HG03457 (cell line): ENCODE measurements at regions not wholly inside any gene's neighbourhood (a gene's known extent, or its start where the extent isn't known, plus 50 kb on each side); places are given as distances from the start of the nearest gene placed in this dataset.
A peak's percentile ranks its signal among the peaks of the same experiment; 100 is the strongest.
"Not testable (repeated sequence)": the region's sequence is repeated elsewhere in the genome, so short reads cannot be mapped to it uniquely, and the experiment has no call there.

Experiments used
- ATAC-seq: cut with Tn5 transposase; IDR thresholded peaks from one replicate; pipeline ENCODE4 v1.9.1; 2021; ENCODE audit warnings: moderate number of reproducible peaks; ENCODE audit not compliant: unreplicated experiment

GRCh38 chr2:129347486-129348217 lies 631.8 kb upstream of the RAB6C start:
- peak; percentile 100 for ATAC-seq

- ATAC-seq = no peak
Observed at GRCh38 chr2:129354631-129355030, 624.8 kb upstream of the RAB6C start.

GRCh38 chr2:129361688-129362087 lies 617.8 kb upstream of the RAB6C start:
- ATAC-seq = no peak

GRCh38 chr2:129366263-129366662 lies 613.2 kb upstream of the RAB6C start:
- no peak for ATAC-seq

DNA sequence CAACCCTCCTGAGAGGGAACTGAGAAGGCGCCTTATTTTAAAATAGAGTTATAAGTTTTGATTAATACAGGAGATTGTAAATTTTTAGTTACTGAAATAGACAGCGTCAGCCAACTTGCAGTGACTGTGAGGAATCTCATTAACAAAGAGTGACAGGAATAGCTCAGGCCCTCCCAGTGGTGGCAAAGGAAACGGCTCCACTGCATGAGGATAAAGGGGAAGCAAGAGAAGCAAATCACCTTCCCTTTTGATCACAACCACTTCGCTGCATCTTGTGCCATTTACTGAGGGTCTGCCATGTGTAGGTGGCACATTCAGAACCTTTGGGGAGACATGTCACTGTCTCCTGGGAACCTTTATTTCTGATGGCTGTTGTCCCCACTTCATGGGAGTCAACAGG lies 612.4 kb upstream of the RAB6C start:
- ATAC-seq = no peak

GRCh38 chr2:129369437-129369836 lies 610.0 kb upstream of the RAB6C start:
- ATAC-seq = peak; percentile 63

GRCh38 chr2:129374452-129374851 lies 605.0 kb upstream of the RAB6C start:
- no peak for ATAC-seq

GRCh38 chr2:129375632-129376425 lies 603.6 kb upstream of the RAB6C start:
- no peak for ATAC-seq

- no peak for ATAC-seq
Observed at GRCh38 chr2:129376426-129377077, 602.9 kb upstream of the RAB6C start.

GRCh38 chr2:129377078-129377469 lies 602.4 kb upstream of the RAB6C start:
- ATAC-seq = no peak

DNA sequence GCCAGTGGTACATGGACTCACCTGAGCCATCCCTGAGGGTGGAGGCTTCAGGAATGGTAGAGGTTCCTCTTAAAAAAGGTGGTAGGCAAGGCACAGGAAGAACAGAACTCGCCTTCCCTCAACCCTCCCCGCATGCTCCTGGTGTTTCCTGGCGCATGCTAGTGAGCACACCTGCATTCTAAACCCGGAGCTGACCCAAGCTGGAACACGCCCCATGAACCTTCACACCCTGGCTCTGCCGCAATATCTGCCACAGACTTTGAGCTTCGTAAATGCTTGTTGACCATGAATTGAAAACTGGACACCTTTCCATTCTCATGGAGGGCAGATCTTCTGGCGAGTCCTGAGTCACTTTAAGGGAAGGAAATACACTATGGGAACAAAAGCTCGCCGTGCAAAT lies 601.3 kb upstream of the RAB6C start:
- no peak for ATAC-seq

DNA sequence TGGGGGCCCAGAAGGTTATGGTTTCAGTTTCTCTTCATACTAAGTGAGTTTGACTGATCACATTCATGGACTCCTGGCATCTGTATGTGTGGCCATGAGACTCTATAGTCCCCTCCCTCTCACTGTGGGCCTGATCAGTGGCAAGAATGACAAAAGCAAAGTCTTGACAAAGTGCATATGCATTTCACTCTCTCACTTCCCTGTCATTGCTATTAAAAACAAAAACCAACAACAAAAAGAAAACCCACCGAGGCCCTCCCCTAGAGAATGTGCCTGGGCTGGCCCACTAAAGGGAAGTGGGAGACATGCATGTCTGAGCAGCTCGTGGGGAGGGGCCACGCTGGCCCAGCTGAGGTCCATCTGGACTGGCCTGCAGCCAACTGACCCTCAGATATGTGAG lies 600.1 kb upstream of the RAB6C start:
- peak; percentile 48 for ATAC-seq

- ATAC-seq = no peak
Observed at GRCh38 chr2:129381789-129382188, 597.7 kb upstream of the RAB6C start.

DNA sequence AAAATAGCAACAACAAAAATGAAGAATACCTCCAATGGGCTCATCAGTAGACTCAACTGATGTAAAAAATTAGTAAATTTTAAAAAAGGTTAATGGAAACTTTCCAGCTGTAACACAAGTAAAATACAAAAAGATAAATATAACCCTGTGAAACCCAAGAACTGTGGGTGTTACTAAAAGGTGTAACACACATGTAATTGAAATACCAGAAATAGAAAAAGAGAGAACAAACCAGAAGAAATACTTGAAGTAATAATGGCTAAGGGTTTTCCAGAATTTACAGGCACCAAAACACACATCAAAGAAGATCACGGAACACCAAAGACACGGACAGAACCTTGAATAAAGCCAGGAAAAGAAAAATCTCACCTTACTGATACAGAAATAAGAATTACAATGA lies 590.6 kb upstream of the RAB6C start:
- no peak for ATAC-seq

- no peak for ATAC-seq
Observed at GRCh38 chr2:129393816-129394215, 585.6 kb upstream of the RAB6C start.

DNA sequence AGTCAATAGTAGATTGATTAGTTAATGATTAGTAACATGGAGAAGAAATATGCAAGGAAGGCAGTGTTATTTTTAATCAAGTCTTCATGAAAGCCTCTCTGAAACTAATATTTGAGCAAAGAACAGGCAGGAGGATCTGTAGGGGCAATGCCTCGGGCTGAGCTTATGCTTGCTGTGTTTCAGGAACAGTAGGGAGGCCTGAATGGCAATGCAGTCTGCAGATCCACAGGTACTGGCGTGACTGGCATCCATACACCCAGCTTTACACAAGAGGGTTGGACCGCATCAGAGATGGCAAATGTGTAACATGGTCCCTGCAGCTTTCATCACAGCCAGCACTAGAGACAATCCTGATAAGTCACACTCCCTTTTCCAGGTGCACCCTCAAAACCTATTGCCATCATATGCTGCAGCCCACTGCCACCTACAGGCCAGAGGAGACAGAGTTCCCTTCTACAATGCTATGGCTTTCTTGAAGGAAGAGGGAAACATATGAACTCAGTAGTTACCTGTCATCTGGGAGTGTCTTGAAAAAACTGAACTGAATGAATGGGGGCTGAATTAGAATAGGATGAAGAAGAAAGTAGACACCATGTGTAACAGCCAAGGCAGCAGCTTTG lies 582.4 kb upstream of the RAB6C start:
- no peak for ATAC-seq

- no peak for ATAC-seq
Observed at GRCh38 chr2:129400826-129401225, 578.6 kb upstream of the RAB6C start.

DNA sequence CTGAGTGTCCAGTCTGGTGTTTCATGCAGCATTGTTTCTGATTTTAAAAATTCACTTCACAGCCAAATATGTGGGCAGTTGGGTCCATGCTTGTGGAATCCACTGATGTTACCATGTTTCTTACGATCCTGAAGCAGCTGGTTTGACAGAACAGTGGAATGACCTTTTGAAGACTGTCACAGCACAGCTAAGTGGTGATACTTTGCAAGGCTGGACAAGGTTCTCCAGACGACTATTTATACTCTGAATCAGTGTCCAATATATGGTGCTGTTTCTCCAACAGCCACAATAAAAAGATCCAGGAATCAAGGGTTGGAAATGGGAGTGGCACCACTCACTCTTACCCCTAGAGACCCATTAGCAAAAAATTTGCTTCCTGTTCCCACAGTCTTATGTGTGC lies 577.4 kb upstream of the RAB6C start:
- no peak for ATAC-seq

DNA sequence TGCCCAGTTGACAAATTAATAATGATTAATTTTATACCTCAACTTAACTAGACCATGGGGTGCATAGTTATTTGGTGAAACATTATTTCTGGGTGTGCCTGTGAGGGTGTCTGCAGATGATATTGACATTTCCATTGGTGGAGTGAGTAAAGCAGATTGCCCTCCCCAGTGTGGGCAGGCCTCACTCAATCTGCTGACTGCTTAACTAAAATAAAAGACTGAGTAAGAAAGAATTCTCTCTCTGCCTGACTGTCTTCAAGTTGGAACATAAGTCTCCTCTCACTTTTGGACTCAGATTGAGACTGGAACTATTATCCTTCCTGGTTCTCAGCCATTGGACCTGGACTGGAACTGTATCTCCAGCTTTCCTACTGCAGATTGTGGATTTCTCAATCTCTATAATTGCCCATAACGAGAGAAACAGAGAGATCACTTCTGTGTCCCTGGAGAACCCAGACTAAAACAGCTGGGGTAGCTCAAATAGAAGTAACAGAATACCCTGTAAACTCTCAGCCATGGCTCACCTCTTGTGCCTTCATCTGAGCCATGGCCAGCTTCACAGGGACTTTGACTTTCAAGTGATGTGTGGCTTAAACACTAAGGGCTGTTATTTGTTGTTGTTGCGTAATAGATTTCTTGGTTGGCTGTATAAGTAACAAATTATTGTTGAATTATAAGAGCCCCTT lies 575.3 kb upstream of the RAB6C start:
- ATAC-seq = no peak

DNA sequence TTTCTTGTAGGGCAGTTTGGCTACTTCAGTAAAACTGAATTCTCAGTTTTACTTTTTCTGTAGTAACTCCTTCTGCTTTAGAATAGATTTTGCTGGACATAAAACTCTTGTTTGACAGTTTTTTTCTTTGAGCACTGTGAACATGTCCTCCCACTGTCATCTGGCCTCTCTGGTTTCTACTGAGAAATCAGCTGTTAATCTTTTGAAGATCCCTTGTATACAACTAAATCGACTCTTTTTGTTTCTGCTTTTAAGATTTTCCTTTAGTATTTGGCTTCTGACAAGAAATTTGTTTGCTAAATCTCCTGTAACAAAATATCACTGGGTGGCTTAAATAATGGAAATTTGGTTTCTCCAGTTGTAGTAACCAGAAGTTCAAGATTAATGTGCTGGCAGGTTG lies 570.9 kb upstream of the RAB6C start:
- ATAC-seq = no peak

DNA sequence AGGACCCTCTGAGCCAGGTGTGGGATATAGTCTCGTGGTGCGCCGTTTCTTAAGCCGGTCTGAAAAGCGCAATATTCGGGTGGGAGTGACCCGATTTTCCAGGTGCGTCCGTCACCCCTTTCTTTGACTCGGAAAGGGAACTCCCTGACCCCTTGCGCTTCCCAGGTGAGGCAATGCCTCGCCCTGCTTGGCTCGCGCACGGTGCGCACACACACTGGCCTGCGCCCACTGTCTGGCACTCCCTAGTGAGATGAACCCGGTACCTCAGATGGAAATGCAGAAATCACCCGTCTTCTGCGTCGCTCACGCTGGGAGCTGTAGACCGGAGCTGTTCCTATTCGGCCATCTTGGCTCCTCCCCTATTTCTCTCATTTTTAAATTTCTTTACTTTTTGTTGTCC lies 562.4 kb upstream of the RAB6C start:
- not testable (repeated sequence) for ATAC-seq
